Astrocyte (in vitro differentiated cells and primary cell): ENCODE measurements at regions not wholly inside any gene's neighbourhood (a gene's known extent, or its start where the extent isn't known, plus 50 kb on each side); places are given as distances from the start of the nearest gene placed in this dataset.

ENCODE experiments used
- CTCF ChIP-seq: IDR thresholded peaks from 2 replicates; pipeline ENCODE4 v1.5.1; 2011; ENCODE audit warnings: low read depth, mild to moderate bottlenecking, inconsistent platforms, low read length, moderate library complexity; ENCODE audit not compliant: insufficient read depth
- EZH2 ChIP-seq: IDR thresholded peaks from 2 replicates; pipeline ENCODE4 v1.6.1; 2012; ENCODE audit warnings: mild to moderate bottlenecking, low read length, inconsistent platforms; ENCODE audit not compliant: insufficient read depth

GRCh38 chr3:34365231-34365630 is 566.8 kb downstream of the PDCD6IP start:
- TF ChIP-seq CTCF = no peak
- no peak for TF ChIP-seq EZH2
